HG02571 (cell line): ENCODE measurements at regions not wholly inside any gene's neighbourhood (a gene's known extent, or its start where the extent isn't known, plus 50 kb on each side); places are given as distances from the start of the nearest gene placed in this dataset.
A peak's percentile ranks its signal among the peaks of the same experiment; 100 is the strongest.
"Not testable (repeated sequence)": the region's sequence is repeated elsewhere in the genome, so short reads cannot be mapped to it uniquely, and the experiment has no call there.

ENCODE experiments used
- ATAC-seq: cut with Tn5 transposase; IDR thresholded peaks from one replicate; pipeline ENCODE4 v1.9.1; 2021; ENCODE audit warnings: mild to moderate bottlenecking, moderate library complexity; ENCODE audit not compliant: unreplicated experiment

DNA sequence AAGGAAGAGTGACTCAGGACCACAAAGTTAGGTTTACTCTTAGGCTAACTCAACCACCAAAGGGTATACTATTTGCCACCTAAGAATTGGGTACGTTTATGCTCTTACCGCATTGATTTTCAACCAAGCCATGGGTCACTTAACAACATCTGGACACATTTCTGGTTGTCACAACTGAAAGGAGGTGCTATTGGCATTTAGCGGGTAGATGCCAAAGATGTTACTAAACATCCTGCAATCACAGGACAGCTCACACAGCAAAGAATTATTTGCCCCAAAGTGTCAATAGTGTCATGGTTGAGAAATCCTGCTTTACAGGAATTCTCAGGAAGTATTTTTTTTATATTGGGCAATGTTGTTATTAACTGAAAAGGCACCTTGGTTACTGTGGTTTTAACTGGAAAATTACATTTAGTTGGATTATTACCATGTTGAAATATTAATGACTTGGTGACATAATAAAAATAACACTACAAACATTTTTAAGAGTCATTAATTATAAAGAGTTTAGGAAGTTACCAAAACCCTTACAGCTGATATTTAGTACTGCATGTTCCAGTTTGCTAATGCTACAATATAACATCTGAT is 185.0 kb upstream of the TMEM196 start:
- no peak for ATAC-seq

DNA sequence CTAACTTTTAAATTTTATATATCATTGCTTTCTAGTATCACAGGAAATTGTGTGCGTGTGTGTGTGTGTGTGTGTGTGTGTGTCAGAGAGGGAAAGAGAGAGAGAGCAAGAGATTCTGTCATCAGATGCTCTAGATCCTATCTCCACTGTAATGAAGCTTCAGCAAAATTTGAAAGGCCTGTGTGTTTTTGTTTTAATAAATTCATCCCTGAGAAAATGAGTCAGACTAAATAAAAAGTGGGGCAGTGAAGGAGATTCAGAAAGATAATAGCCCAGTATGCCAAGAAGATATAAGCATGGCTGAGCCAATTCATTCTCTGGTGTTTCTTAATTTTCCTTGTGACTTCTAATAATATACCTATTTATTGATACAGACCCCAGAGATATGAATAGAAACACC is 184.2 kb upstream of the TMEM196 start:
- ATAC-seq: no peak

DNA sequence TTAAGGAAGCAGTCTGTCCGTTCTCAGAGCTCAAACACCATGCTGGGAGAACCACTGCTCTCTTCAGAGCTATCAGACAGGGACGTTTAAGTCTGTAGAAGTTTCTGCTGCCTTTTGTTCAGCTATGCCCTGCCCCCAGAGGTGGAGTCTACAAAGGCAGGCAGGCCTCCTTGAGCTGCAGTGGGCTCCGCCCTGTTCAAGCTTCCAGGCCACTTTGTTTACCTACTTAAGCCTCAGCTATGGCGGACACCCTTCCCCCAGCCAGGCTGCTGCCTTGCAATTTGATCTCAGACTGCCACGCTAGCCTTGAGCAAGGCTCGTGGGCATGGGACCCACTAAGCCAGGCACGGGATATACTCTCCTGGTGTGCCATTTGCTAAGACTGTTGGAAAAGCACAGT is 180.7 kb upstream of the TMEM196 start:
- ATAC-seq: not testable (repeated sequence)

DNA sequence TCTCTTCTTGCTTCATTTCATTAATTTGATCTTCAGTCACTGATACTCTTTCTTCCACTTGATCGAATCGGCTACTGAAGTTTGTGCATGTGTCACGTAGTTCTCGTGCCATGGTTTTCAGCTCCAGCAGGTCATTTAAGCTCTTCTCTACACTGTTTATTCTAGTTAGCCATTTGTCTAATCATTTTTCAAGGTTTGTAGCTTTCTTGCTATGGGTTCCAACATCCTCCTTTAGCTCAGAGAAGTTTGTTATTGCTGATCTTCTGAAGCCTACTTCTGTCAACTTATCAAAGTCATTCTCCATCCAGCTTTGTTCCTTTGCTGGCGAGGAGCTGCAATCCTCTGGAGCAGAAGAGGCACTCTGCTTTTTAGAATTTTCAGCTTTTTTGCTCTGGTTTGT is 180.0 kb upstream of the TMEM196 start:
- ATAC-seq: not testable (repeated sequence)

DNA sequence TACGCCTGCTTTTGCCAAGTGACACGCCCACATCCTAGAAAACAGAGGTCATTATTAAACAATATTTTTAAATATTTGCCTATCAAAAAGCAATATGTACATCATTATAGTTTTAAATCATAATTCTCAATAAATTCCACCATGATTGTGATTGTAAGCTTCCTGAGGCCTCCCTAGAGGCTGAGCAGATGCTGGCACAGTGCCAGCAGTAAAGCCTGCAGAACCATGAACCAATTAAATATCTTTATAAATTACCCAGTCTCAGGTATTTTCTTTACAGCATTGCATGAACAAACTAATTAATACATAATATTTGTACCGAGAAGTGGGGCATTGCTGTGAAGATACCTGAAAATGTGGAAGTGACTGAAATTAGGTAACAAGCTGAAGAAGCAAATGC is 174.7 kb upstream of the TMEM196 start:
- ATAC-seq: no peak

DNA sequence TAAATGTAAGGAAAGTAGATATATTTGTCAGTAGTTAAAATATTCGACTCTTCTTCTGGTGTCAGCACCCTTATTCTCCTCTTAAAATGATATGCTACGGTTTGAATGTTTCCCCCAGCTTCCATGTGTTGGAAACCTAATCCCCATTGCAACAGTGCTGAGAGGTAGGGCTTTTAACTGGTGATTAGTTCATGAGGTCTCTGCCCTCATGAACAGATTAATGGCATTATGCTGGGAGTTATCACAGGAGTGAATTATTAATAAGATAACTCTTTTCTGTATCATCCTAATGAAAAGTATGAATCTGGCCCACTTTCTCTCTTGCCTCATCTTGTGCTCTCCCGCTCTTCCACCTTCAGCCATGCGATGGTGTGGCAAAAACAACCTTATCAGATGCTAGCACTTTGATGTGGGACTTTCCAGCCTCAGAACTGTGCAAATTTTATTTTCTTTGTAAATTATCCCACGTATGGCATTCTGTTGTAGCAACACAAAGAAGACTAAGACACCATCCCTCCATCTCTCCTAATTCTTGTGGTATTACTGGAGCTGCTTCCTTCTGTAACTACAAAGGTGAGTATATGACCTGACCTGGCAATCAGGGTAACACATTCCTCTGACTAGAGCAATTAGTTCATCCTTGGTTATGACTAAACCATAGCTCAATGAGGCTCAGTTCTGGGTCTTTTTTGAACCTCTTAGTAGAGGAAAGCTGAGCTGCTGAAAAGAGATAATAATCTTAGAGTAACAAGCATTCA is 171.1 kb upstream of the TMEM196 start:
- no peak for ATAC-seq

DNA sequence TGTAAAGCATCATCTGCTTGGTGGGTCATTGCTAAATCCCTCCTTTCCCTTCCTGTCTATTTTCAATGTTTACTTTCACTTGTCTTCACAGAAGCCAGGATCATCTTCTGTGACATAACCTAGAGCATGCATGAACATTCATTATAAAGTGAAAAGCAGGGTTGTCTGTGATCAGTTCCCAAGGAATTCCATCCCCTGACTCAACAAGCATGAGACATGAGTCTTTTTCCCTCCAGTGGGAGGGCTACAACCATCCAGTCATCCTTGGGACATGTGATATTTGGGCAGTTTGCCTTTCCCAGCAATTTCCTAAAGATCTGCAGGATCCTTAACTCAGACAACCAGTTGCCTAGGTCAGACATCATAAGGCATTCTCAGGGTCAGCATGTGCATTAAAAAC is 166.3 kb upstream of the TMEM196 start:
- no peak for ATAC-seq

DNA sequence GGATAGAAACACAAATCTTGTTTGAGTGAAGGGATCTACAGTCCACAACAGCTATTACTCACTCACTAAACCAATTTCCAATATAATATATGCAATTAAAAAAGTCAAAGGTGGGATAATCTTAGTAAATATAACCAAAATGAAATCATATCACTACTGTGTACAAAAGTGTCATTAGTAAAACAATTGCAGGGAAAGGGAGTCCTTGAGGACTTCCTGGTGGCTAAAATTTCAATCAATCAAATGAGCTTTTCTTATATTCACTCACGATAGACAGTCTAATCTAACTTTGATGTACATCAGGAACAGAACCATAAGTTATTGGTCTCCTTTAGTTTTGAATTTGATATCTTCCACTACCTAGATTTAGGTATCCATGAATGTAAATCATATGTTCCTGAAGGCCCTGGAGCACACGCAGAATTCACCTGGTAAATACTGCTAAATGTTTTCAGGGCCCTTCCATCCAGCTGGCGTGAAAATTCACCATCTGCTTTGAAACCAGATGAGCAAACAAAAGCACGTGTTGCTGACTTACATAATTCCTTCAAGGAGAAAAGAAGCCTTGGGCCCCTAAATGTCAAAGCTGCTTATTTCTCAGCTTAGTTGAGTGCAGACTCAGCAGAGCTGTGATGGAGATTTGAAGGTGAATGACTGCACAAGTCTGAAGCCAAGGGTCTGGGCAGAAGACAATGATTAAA is 159.3 kb upstream of the TMEM196 start:
- ATAC-seq: no peak

DNA sequence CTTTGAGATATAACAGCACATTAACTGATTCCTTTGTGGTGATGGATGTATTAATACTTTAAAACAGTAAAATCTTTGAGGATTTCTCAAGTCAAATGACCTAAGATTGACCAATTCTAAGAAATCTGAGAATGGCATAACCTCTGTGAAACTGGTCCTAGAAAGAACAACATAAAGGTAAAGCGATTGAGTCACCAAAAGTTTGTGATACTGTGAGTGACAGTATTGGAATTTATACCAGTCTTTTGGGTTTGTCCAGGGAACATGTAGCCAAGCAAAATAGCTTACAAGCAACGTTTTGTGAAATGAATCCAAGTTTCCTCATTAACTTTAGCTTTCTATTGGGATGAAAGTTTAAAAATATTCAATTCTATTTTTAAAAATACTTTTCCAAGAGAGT is 157.4 kb upstream of the TMEM196 start:
- no peak for ATAC-seq

DNA sequence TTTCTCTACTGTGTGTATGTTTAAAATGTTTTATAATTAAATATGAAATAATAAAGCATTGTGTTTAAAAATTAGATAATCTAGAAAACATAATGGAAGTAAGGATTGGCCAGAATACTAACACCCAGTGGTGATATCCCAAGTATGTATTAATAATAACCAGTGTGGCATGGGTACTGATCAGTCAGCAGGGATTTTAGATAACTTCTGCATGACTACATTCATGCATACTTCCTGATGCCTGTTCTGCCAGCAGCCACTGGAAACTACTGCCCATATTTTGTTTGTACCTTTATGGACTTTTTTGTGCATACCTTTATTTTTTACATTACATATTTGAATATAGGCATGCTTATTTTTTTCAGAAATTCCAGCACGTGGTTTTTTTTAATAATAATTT is 156.6 kb upstream of the TMEM196 start:
- ATAC-seq: no peak

DNA sequence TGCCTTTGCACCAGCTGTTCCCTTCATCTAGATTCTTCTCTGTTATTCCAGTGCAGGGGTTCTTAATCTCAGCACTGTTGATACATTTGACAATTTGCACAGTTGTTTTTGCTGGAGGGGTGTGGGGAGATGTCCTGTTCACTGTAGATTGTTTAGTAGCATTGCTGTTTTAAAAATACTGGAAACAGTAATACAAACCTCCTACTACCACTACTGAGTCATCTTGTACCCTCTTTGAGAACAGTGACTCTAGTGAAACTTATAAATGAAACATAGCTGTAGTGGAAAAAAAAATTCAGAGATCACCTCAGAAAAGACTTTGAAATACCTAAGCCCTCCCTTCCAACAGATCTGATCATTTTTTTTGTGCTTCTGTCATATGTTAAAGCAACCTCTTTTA is 154.8 kb upstream of the TMEM196 start:
- ATAC-seq: peak; percentile 83

DNA sequence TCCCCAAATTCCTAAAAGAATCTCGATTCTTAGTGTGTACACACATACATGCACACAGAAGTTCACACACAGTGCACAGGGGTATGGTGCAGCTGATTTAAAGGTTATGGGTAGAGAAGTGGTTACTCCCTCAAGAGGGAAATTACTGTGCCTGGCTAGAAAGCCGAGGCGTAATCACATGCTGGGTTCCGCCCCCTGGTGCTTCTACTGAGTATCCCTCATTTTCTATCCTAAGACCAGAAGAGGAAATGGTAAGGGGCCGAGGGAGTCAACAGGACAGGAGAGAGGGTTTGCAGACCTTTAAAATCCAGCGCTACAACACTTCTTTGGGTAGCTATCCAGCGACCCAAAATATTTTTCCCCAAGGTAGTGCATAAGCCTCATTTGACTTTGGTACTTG is 147.3 kb upstream of the TMEM196 start:
- no peak for ATAC-seq

DNA sequence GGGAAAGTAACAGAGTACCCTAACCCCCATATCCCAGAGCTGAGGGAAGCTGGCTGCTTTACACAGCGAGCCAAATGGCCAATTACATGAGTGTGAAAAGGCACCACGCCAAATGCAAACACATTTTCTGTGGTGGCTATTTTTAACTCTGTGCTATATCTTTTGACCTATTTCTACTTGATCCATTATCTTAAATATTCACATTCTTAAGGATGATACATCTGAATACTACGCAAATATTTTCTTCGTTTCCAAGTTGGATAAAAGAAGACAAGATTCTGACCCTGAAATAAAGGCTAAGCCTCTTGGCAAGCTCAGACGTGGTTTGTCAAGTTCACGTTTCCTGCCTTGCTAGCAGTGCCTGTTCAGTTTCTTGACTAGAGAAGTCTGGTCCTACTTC is 146.7 kb upstream of the TMEM196 start:
- no peak for ATAC-seq

DNA sequence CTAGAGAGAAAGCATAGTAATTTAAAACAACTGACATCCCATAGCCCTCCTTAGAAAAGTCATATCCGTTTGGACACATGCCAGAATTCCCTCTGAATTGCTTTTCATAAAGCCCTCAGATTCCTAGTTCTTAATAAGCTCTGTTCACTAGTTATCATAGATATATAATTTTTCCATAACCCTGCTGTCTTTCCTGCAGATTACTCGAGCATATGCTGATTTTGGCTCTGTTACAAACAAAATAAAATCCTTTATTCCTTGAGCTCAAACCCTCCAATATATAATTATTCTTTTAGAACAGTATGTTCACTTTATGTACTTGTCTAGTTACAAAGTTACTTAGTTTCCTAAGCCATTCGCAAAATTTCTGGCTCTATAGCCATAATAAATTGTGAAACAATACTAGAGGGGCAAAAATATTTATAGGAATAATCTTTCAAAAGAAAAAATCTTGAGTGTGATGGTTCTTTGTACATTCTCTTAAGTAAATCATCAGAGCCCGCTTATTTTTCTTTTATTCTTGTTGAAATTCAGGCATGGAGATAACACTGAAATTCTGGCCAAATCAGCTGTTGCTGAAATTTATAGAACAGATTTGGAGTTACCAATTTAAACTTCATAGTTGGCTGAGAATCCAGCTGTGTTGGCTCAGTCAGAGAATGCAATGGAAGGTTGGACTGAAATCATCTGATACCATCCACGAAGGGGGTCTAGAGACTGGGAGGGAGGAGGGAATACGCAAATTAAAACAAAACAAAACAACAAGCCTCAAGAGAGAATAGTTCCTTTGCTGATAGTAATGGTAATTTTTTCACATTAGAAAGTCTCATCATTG is 146.1 kb upstream of the TMEM196 start:
- no peak for ATAC-seq

DNA sequence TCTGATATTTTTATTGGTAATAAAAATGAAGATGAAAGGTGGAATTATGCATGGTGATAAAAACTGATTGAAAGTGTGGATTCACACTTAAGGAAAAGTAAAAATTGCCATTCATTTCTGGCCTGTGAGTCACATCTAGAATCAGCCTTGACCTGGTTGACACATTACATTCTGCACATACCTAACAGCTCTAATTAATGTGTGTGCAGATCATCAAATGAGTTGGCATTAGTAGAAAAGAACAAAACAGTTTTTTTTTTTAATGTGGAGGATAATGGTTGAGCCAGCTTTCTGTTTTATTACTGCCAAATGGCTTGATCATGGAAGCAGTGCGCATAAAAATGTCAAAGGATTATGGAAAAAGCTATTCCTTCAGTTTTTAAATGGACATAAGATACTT is 142.6 kb upstream of the TMEM196 start:
- ATAC-seq: no peak

DNA sequence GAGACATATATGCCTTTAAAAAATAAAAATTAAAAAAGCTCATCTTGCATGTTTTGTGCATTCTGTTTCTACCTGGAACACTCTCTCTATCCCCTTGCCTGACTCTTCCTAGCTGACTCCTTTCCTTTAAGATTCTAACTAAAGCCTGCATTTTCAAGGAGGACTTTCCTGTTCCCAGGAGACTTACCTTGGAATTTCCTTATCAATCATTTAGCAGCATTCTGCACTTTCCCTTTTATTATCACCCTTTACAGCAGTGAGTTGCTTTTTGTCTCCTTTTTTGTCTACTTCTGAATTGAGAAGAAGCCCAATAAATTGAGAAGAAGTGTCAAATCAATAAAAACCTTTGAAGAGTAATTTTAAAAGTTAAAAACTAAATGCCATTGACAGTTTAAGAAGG is 142.2 kb upstream of the TMEM196 start:
- ATAC-seq: no peak

DNA sequence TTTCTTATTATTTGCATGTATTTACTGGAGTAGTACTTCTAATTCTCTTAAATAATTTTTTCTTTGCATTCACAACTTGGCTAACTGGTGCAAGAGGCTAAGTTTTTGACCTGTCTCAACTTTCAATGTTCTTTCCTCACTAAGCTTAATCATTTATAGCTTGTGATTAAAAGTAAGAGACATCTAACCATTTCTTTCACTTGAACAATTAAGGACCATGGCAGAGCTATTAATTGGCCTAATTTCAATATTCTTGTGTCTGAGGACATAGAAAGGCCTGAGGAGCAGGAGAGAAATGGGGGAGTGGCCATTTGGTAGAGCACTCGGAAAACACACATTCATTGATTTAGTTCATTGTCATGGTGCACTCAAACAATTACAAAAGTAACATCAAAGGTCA is 141.4 kb upstream of the TMEM196 start:
- no peak for ATAC-seq

DNA sequence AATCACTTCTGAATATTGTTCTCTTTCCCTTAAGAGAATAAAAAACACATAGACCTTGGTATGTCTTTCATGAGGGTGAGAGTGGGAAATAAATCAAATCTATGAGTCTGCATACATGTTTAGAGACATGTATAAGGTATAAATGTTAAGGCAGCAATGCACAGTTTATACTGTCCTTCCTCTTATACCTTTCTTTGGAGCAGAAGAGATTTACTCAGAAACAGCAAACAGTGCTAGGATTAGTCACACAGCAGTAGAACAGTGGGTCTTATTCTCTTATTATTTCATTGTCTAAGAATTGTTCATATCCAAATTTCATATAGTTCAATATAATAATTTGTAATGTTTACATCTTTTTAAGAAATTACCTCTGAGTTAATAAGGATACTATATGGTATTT is 126.7 kb upstream of the TMEM196 start:
- no peak for ATAC-seq

DNA sequence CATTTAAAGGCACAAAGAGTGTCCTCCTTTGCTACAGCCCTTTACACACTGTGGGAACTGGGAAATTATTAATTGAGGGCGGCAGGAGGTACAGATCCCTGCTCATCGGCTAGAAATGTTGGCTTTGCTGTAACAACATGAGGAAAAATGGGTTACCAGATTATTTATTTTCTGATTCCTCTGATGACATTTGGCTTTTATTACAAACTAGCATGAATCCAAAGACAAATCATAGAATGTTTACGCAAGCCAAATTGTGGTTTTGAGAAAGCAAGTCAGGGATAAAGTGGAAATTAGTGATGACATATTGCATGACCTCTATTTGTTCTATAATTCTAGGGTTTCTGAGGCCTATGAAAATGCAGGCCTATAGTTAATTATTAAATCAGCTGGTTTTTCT is 126.1 kb upstream of the TMEM196 start:
- no peak for ATAC-seq

DNA sequence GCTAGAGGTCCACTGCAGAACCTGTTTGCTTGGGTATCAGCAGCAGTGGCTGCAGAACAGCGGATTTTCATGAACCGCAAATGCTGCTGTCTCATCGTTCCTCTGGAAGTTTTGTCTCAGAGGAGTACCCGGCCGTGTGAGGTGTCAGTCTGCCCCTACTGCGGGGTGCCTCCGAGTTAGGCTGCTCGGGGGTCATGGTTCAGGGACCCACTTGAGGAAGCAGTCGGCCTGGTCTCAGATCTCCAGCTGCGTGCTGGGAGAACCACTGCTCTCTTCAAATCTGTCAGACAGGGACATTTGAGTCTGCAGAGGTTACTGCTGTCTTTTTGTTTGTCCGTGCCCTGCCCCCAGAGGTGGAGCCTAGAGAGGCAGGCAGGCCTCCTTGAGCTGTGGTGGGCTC is 109.5 kb upstream of the TMEM196 start:
- ATAC-seq: not testable (repeated sequence)

DNA sequence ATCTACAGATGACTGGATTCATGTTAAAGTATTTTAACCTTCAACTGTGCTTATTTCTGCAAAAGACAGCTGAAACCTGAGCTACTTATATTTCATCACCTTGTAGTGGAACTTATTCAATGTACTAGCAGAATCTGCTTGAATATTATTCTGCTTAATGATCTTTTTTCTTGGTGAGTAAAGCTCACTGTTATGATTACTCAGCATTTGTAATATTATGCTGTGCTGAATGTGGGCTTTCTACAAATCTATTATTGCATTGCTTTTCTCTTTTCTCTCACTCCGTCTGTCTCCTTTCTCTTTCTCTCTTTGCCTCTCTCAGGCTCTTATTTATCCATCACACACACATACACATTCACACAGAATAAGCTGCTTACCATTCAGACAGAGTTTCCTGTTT is 98.7 kb upstream of the TMEM196 start:
- no peak for ATAC-seq
